IMR-90 (cell line): ENCODE measurements at regions not wholly inside any gene's neighbourhood (a gene's known extent, or its start where the extent isn't known, plus 50 kb on each side); places are given as distances from the start of the nearest gene placed in this dataset.

ENCODE experiments used
- ATAC-seq: fragments of 200-7000 bp; cut with Tn5 transposase; 2 replicates; pipeline ENCODE4 v1.9.1; 2020; ENCODE audit warnings: low read depth, mild to moderate bottlenecking, moderate library complexity
- BruUV-seq: library from RNA; stranded (reverse); fragments of 400-500 nt; replicated peaks from 2 replicates; lab custom pipeline; 2021; lab: Mats Ljungman, UMichigan
- CTCF ChIA-PET: fragments of 300-600 bp; formaldehyde crosslinking; extraction: SDS; loops from one replicate; lab custom pipeline; 2021; ENCODE audit warnings: antibody characterized with exemption; lab: Yijun Ruan, JAX
- POLR2A ChIA-PET: fragments of 300-600 bp; sonication (Branson Sonifier 250); formaldehyde crosslinking; loops from one replicate; lab custom pipeline; 2022; ENCODE audit warnings: antibody characterized with exemption; ENCODE audit not compliant: unreplicated experiment; lab: Charles Lee
- DNase-seq: peaks from one replicate; pipeline ENCODE4 v3.0.0; 2013
- H2AFZ ChIP-seq: replicated peaks from 2 replicates; pipeline ENCODE3; 2013; ENCODE audit warnings: low read length, mild to moderate bottlenecking; ENCODE audit not compliant: poor library complexity
- H2AK5ac ChIP-seq: 2 replicates; pipeline ENCODE4 v1.6.1; 2013; ENCODE audit warnings: low read depth, low read length, inconsistent platforms
- H2AK9ac ChIP-seq: replicated peaks from 2 replicates; pipeline ENCODE3; 2013; ENCODE audit warnings: mild to moderate bottlenecking, low read depth, low read length, moderate library complexity; ENCODE audit not compliant: poor library complexity
- H2BK120ac ChIP-seq: 2 replicates; pipeline ENCODE4 v1.6.1; 2013; ENCODE audit warnings: low read depth, low read length, inconsistent platforms
- H2BK15ac ChIP-seq: 3 replicates; pipeline ENCODE4 v1.6.1; 2013; ENCODE audit warnings: low read depth, low read length, inconsistent platforms
- H2BK20ac ChIP-seq: 2 replicates; pipeline ENCODE4 v1.6.1; 2013; ENCODE audit warnings: low read depth, mild to moderate bottlenecking, inconsistent platforms, low read length, moderate library complexity
- H2BK5ac ChIP-seq: 2 replicates; pipeline ENCODE4 v1.6.1; 2013; ENCODE audit warnings: mild to moderate bottlenecking, low read depth, low read length, inconsistent platforms; ENCODE audit not compliant: poor library complexity, severe bottlenecking
- H3K14ac ChIP-seq: replicated peaks from 2 replicates; pipeline ENCODE4 v1.6.1; 2013; ENCODE audit warnings: low read depth, low read length, inconsistent platforms
- H3K18ac ChIP-seq: 2 replicates; pipeline ENCODE4 v1.6.1; 2013; ENCODE audit warnings: low read depth, low read length, control low read depth
- H3K23ac ChIP-seq: 2 replicates; pipeline ENCODE4 v1.6.1; 2013; ENCODE audit warnings: low read depth, low read length, inconsistent platforms
- H3K27ac ChIP-seq: 2 replicates; pipeline ENCODE4 v1.5.1; 2013; ENCODE audit warnings: mild to moderate bottlenecking, control low read depth, low read length; ENCODE audit not compliant: insufficient read depth
- H3K27me3 ChIP-seq: 2 replicates; pipeline ENCODE4 v1.6.1; 2013; ENCODE audit warnings: low read length; ENCODE audit not compliant: control insufficient read depth, insufficient read depth
- H3K36me3 ChIP-seq: 2 replicates; pipeline ENCODE4 v1.6.1; 2013; ENCODE audit warnings: low read length, mixed read lengths; ENCODE audit not compliant: control insufficient read depth, insufficient read depth
- H3K4ac ChIP-seq: 2 replicates; pipeline ENCODE4 v1.6.1; 2013; ENCODE audit warnings: low read depth, low read length, inconsistent platforms
- H3K4me1 ChIP-seq: 2 replicates; pipeline ENCODE4 v1.6.1; 2013; ENCODE audit warnings: low read length, mixed read lengths; ENCODE audit not compliant: control insufficient read depth, insufficient read depth
- H3K4me2 ChIP-seq: 2 replicates; pipeline ENCODE4 v1.6.1; 2013; ENCODE audit warnings: low read depth, mild to moderate bottlenecking, control low read depth, low read length, moderate library complexity
- H3K4me3 ChIP-seq: 2 replicates; pipeline ENCODE4 v1.5.1; 2013; ENCODE audit warnings: low read depth, mild to moderate bottlenecking, control low read depth, low read length, moderate library complexity; ENCODE audit not compliant: insufficient read depth
- H3K56ac ChIP-seq: 2 replicates; pipeline ENCODE4 v1.6.1; 2013; ENCODE audit warnings: low read length, inconsistent platforms; ENCODE audit not compliant: insufficient read depth; ENCODE audit errors: extremely low read depth
- H3K79me1 ChIP-seq, 2 experiments: 2 replicates each; pipeline ENCODE4 v1.6.1; 2013; ENCODE audit warnings: low read length in 2 of 2, inconsistent platforms in 1 of 2, low read depth in 1 of 2
- H3K9ac ChIP-seq: 2 replicates; pipeline ENCODE4 v1.6.1; 2013; ENCODE audit warnings: low read depth, low read length, control low read depth
- H3K9me1 ChIP-seq: 2 replicates; pipeline ENCODE4 v1.6.1; 2013; ENCODE audit warnings: low read length, inconsistent platforms; ENCODE audit not compliant: insufficient read depth
- H3K9me3 ChIP-seq: 2 replicates; pipeline ENCODE4 v1.6.1; 2013; ENCODE audit warnings: low read length; ENCODE audit not compliant: control insufficient read depth, insufficient read depth
- H4K20me1 ChIP-seq: 2 replicates; pipeline ENCODE4 v1.6.1; 2013; ENCODE audit warnings: low read length, inconsistent platforms; ENCODE audit not compliant: insufficient read depth
- H4K5ac ChIP-seq: 2 replicates; pipeline ENCODE4 v1.6.1; 2013; ENCODE audit warnings: mild to moderate bottlenecking, low read depth, low read length, control low read depth
- H4K8ac ChIP-seq, 2 experiments: 2 replicates each; pipeline ENCODE4 v1.6.1; 2013; ENCODE audit warnings: low read depth in 2 of 2, low read length in 2 of 2, control low read depth in 1 of 2, inconsistent platforms in 1 of 2
- H4K91ac ChIP-seq: 2 replicates; pipeline ENCODE4 v1.6.1; 2013; ENCODE audit warnings: low read depth, low read length, inconsistent platforms; ENCODE audit not compliant: insufficient read depth
- MAFK ChIP-seq: IDR thresholded peaks from 2 replicates; pipeline ENCODE4 v1.6.1; 2012; ENCODE audit warnings: low read depth, low read length, improper control_type of control experiment
- WGBS, 2 experiments: methylation state at CpG; one replicate each; pipeline versions ENCODE4 v1.1.5 to v1.1.7; 2013; ENCODE audit warnings: missing lambda C conversion rate in 2 of 2; ENCODE audit not compliant: insufficient read length in 1 of 2; ENCODE audit errors: extremely low coverage in 2 of 2; 5-methylcytosine and 5-hydroxymethylcytosine counted together
- dilution Hi-C: fragments of 300-500 bp; cut with HindIII; formaldehyde crosslinking; loops from one replicate; pipeline ENCODE4 v1.14.3; 2018; ENCODE audit warnings: low sequenced_read_pairs; ENCODE audit not compliant: unreplicated experiment
- in situ Hi-C: fragments of 300-500 bp; cut with MboI; formaldehyde crosslinking; loops from 3 replicates; pipeline ENCODE4 v1.14.3; 2019; ENCODE audit warnings: low sequenced_read_pairs, inconsistent platforms, mixed read lengths
- intact Hi-C: fragments of 100-400 bp; cut with micrococcal nuclease; formaldehyde crosslinking; loops from 2 replicates; pipeline ENCODE4 v1.10.0; 2022

DNA sequence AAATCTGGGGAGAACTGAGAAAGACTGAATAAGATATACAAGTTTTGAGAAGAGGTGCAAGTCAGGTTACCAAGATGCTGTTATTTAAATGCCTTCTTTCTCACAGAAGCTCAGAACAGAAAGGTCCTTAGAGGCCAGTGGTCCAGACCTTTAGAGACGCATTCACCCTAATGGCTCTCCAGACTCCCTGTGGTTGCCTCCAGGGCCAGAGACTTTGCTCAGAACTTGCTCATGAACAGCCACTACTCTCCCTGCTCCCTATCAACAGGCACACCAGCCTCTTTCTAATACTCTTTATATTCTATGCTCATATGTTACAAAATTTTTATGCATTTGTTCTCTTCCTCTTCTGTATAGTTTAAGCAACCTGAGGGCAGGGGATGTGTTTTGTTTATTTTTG lies 349.0 kb upstream of the TNP1 start:
- ChIA-PET CTCF (no interaction called here), POLR2A (no interaction called here)
- no peak overlapping the region for H2AK9ac ChIP-seq
- H3K56ac ChIP-seq = no peak overlapping the region
- ATAC-seq (no peak), DNase-seq (no peak)
- no peak overlapping the region for H2BK120ac ChIP-seq
- H3K18ac ChIP-seq = no peak overlapping the region
- H3K4ac ChIP-seq = no peak overlapping the region
- no peak overlapping the region for H2AFZ ChIP-seq
- H3K9ac ChIP-seq = no peak overlapping the region
- H3K4me1 ChIP-seq = peaks cover 2% of the 10 kb centered on the region
- H4K91ac ChIP-seq = no peak overlapping the region
- no peak for TF ChIP-seq MAFK
- H3K27ac ChIP-seq = no peak overlapping the region
- no peak overlapping the region for H2BK20ac ChIP-seq
- no TSS peak for BruUV-seq
- no peak overlapping the region for H2AK5ac ChIP-seq
- no peaks in the 10 kb centered on the region for H3K27me3 ChIP-seq
- H3K23ac ChIP-seq = no peak overlapping the region
- H4K5ac ChIP-seq = no peak overlapping the region
- no peak overlapping the region for H3K4me2 ChIP-seq
- no peak overlapping the region for H3K14ac ChIP-seq
- H3K4me3 ChIP-seq = no peak overlapping the region
- H3K36me3 ChIP-seq = no peaks in the 10 kb centered on the region
- in situ Hi-C loops (no loop called here), dilution Hi-C loops (no loop called here), intact Hi-C loops (no loop called here)
- no peak overlapping the region for H2BK15ac ChIP-seq
- H3K9me1 ChIP-seq = peaks cover 5% of the 10 kb centered on the region; the same call in 1 of the 2 replicates
- H3K79me1 ChIP-seq = no peaks in the 10 kb centered on the region
- WGBS, 2 experiments = no CpG with 5 or more reads among the region's 1 CpG
- no peaks in the 10 kb centered on the region for H4K20me1 ChIP-seq
- no peak overlapping the region for H2BK5ac ChIP-seq
- peaks cover 2% of the 10 kb centered on the region; the same call in 1 of the 2 replicates for H3K9me3 ChIP-seq
- H4K8ac ChIP-seq = no peak overlapping the region
